ENCODE measurements at regions not wholly inside any gene's neighbourhood (a gene's known extent, or its start where the extent isn't known, plus 50 kb on each side); places are given as distances from the start of the nearest gene placed in this dataset.

- no peak for DNase-seq (ENCODE audit: low read depth)
- no peaks in the 10 kb centered on the region for H3K36me3 ChIP-seq (ENCODE audit: control insufficient read depth, insufficient read depth, low read length)
- TF ChIP-seq CTCF (IDR thresholded peaks at IDR 0.05; ENCODE audit: insufficient read depth, low read length, poor library complexity, severe bottlenecking): no peak
- H3K4me3 ChIP-seq (ENCODE audit: low read depth, low read length): no peak overlapping the region
- no peaks in the 10 kb centered on the region for H3K27me3 ChIP-seq (ENCODE audit: control insufficient read depth, insufficient read depth, low read length)
Observed at GRCh38 chr5:65086234-65086890, 317.6 kb downstream of the CWC27 start.

- Histone ChIP-seq H3K27me3 (ENCODE audit: control insufficient read depth, insufficient read depth, low read length) (no peaks in the 10 kb centered on the region), H3K36me3 (ENCODE audit: control insufficient read depth, insufficient read depth, low read length) (no peaks in the 10 kb centered on the region), H3K4me3 (ENCODE audit: low read depth, low read length) (no peak overlapping the region)
- no peak for TF ChIP-seq CTCF (IDR thresholded peaks at IDR 0.05; ENCODE audit: insufficient read depth, low read length, poor library complexity, severe bottlenecking)
- no peak for DNase-seq (ENCODE audit: low read depth)
Observed at GRCh38 chr5:65087154-65087553, 318.4 kb downstream of the CWC27 start.

GRCh38 chr5:65094279-65094678 is 325.5 kb downstream of the CWC27 start:
- DNase-seq (ENCODE audit: low read depth): no peak

GRCh38 chr5:65098393-65098792 is 329.7 kb downstream of the CWC27 start:
- no peak for TF ChIP-seq CTCF (IDR thresholded peaks at IDR 0.05; ENCODE audit: insufficient read depth, low read length, poor library complexity, severe bottlenecking)
- DNase-seq (ENCODE audit: low read depth): no peak
- no peak overlapping the region for H3K4me3 ChIP-seq (ENCODE audit: low read depth, low read length)
- no peaks in the 10 kb centered on the region for H3K27me3 ChIP-seq (ENCODE audit: control insufficient read depth, insufficient read depth, low read length)
- no peaks in the 10 kb centered on the region for H3K36me3 ChIP-seq (ENCODE audit: control insufficient read depth, insufficient read depth, low read length)

More at GRCh38 chr5:65094279-65094678, 325.5 kb downstream of the CWC27 start:
- Histone ChIP-seq H3K36me3 (ENCODE audit: control insufficient read depth, insufficient read depth, low read length) (no peaks in the 10 kb centered on the region), H3K27me3 (ENCODE audit: control insufficient read depth, insufficient read depth, low read length) (no peaks in the 10 kb centered on the region), H3K4me3 (ENCODE audit: low read depth, low read length) (no peak overlapping the region)
- TF ChIP-seq CTCF (IDR thresholded peaks at IDR 0.05; ENCODE audit: insufficient read depth, low read length, poor library complexity, severe bottlenecking): no peak

Data from kidney epithelial cell (primary cell).